ENCODE measurements at regions not wholly inside any gene's neighbourhood (a gene's known extent, or its start where the extent isn't known, plus 50 kb on each side); places are given as distances from the start of the nearest gene placed in this dataset.

DNA sequence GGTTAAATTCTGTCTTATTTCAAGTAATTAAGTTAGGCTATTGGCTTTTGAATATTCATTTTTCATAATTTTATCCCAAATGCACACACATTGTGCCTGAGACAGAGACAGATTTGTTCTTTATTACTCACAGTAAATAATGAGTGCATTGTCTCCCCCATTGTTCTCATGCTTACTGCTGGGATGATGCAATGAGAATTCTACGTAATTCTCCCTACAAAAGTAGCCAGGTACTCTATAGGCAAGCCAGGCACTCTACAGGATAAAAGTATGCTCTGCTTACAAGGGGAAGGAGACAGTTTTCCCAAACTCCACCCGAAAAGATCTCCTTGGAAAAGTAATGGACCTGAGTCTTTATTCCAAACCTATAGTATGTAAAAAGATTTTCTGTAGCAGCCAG is 1890.7 kb upstream of the PCDH10 start:
- Mint-ChIP-seq H3K4me1 (ENCODE audit: low read depth, unreplicated experiment) (no peaks in the 10 kb centered on the region), H3K9me3 (ENCODE audit: unreplicated experiment) (no peaks in the 10 kb centered on the region), H3K4me3 (ENCODE audit: unreplicated experiment) (no peak overlapping the region), H3K36me3 (ENCODE audit: insufficient read depth, unreplicated experiment) (no peaks in the 10 kb centered on the region), H3K27ac (ENCODE audit: unreplicated experiment) (no peak overlapping the region), H3K27me3 (ENCODE audit: insufficient read depth, unreplicated experiment) (peaks cover 3% of the 10 kb centered on the region)
- intact Hi-C loops (cut with micrococcal nuclease; ENCODE audit: unreplicated experiment) = no loop called here
- no peak for DNase-seq
- CTCF ChIA-PET = no interaction called here
- no peaks in the 10 kb centered on the region for H3K9me3 ChIP-seq
- H3K36me3 ChIP-seq (ENCODE audit: control insufficient read depth, insufficient read depth, low read length) = no peaks in the 10 kb centered on the region
- TF ChIP-seq, protein P1, sequence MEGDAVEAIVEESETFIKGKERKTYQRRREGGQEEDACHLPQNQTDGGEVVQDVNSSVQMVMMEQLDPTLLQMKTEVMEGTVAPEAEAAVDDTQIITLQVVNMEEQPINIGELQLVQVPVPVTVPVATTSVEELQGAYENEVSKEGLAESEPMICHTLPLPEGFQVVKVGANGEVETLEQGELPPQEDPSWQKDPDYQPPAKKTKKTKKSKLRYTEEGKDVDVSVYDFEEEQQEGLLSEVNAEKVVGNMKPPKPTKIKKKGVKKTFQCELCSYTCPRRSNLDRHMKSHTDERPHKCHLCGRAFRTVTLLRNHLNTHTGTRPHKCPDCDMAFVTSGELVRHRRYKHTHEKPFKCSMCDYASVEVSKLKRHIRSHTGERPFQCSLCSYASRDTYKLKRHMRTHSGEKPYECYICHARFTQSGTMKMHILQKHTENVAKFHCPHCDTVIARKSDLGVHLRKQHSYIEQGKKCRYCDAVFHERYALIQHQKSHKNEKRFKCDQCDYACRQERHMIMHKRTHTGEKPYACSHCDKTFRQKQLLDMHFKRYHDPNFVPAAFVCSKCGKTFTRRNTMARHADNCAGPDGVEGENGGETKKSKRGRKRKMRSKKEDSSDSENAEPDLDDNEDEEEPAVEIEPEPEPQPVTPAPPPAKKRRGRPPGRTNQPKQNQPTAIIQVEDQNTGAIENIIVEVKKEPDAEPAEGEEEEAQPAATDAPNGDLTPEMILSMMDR (IDR thresholded peaks at IDR 0.05; ENCODE audit: insufficient read depth in 1 of 2, low read depth in 1 of 2, low read length in 1 of 2, severe bottlenecking in 1 of 2, unreplicated experiment in 1 of 2) = no peak
- no TSS peak for BruUV-seq (replicated peaks)
- H3K4me1 ChIP-seq = no peaks in the 10 kb centered on the region
- H3K27me3 ChIP-seq (replicated peaks; ENCODE audit: control insufficient read depth, insufficient read depth, low read length) = no peaks in the 10 kb centered on the region
- H3K4me3 ChIP-seq (ENCODE audit: low read depth, low read length) = no peak overlapping the region
- POLR2A ChIA-PET = no interaction called here

DNA sequence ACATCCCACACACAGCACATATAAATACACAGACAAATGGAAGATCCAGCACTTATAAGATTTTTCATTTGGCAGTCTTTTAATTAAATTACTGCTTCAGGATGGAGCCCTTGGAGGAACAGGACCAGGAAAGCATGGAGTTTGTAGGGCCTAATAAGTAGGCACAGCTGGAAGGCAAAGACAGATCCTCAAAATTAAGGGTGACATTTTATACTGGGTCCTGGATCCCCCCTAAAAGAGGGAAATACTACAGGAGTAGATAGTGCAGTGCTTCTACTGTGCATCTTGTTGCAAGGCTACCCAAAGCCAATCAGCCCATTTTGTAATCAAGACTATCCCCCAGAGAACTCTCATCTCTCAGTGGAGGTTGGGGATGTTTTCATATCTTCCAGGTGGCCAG is 1860.7 kb upstream of the PCDH10 start:
- H3K9me3 Mint-ChIP-seq (ENCODE audit: unreplicated experiment) = peaks cover 10% of the 10 kb centered on the region
- Histone ChIP-seq H3K4me1 (no peaks in the 10 kb centered on the region), H3K9me3 (no peaks in the 10 kb centered on the region; the same call in 1 of the 2 replicates), H3K27me3 (replicated peaks; ENCODE audit: control insufficient read depth, insufficient read depth, low read length) (no peaks in the 10 kb centered on the region), H3K36me3 (ENCODE audit: control insufficient read depth, insufficient read depth, low read length) (no peaks in the 10 kb centered on the region), H3K4me3 (ENCODE audit: low read depth, low read length) (no peak overlapping the region)
- TF ChIP-seq, protein P1 (IDR thresholded peaks at IDR 0.05; ENCODE audit: insufficient read depth in 1 of 2, low read depth in 1 of 2, low read length in 1 of 2, severe bottlenecking in 1 of 2, unreplicated experiment in 1 of 2) = no peak
- ChIA-PET POLR2A (no interaction called here), CTCF (no interaction called here)
- H3K36me3 Mint-ChIP-seq (ENCODE audit: insufficient read depth, unreplicated experiment) = no peaks in the 10 kb centered on the region
- H3K27ac Mint-ChIP-seq (ENCODE audit: unreplicated experiment) = no peak overlapping the region
- no peaks in the 10 kb centered on the region for H3K27me3 Mint-ChIP-seq (ENCODE audit: insufficient read depth, unreplicated experiment)
- BruUV-seq (replicated peaks) = no TSS peak
- intact Hi-C loops (cut with micrococcal nuclease; ENCODE audit: unreplicated experiment) = no loop called here
- H3K4me3 Mint-ChIP-seq (ENCODE audit: unreplicated experiment) = no peak overlapping the region
- no peaks in the 10 kb centered on the region for H3K4me1 Mint-ChIP-seq (ENCODE audit: low read depth, unreplicated experiment)
- no peak for DNase-seq

DNA sequence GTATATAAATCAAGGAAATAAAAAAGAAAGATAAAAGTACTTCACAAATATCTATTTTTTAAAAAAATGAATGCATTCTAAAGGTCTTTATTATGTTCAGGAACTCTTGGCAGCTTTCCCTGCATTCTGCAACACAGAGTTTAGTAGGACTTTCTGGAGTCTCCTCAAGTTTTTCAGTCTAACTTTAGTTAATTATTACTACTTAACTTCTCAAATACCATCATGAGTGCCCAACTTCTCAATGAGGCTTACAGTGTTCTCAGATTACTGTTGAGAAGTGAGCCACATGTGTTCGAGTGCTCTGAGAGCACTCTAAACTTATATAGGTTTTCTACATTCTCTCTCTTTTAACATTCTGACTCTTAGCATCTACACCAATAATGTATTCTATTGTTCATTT is 1852.9 kb upstream of the PCDH10 start:
- no TSS peak for BruUV-seq (replicated peaks)
- H3K9me3 ChIP-seq = no peaks in the 10 kb centered on the region
- Mint-ChIP-seq H3K27me3 (ENCODE audit: insufficient read depth, unreplicated experiment) (no peaks in the 10 kb centered on the region), H3K36me3 (ENCODE audit: insufficient read depth, unreplicated experiment) (no peaks in the 10 kb centered on the region), H3K4me3 (ENCODE audit: unreplicated experiment) (no peak overlapping the region), H3K9me3 (ENCODE audit: unreplicated experiment) (no peaks in the 10 kb centered on the region), H3K27ac (ENCODE audit: unreplicated experiment) (no peak overlapping the region), H3K4me1 (ENCODE audit: low read depth, unreplicated experiment) (no peaks in the 10 kb centered on the region)
- DNase-seq = no peak
- intact Hi-C loops (cut with micrococcal nuclease; ENCODE audit: unreplicated experiment) = no loop called here
- ChIA-PET POLR2A (no interaction called here), CTCF (no interaction called here)
- no peak overlapping the region for H3K4me3 ChIP-seq (ENCODE audit: low read depth, low read length)
- H3K4me1 ChIP-seq = no peaks in the 10 kb centered on the region
- H3K27me3 ChIP-seq (replicated peaks; ENCODE audit: control insufficient read depth, insufficient read depth, low read length) = no peaks in the 10 kb centered on the region
- no peaks in the 10 kb centered on the region for H3K36me3 ChIP-seq (ENCODE audit: control insufficient read depth, insufficient read depth, low read length)
- TF ChIP-seq, protein P1 (IDR thresholded peaks at IDR 0.05; ENCODE audit: insufficient read depth in 1 of 2, low read depth in 1 of 2, low read length in 1 of 2, severe bottlenecking in 1 of 2, unreplicated experiment in 1 of 2) = no peak

Measured in Caco-2 (cell line).